Mesenteric fat pad (tissue), 1 donor: ENCODE measurements at regions not wholly inside any gene's neighbourhood (a gene's known extent, or its start where the extent isn't known, plus 50 kb on each side); places are given as distances from the start of the nearest gene placed in this dataset.
"Not testable (repeated sequence)": the region's sequence is repeated elsewhere in the genome, so short reads cannot be mapped to it uniquely, and the experiment has no call there.

ENCODE experiments used
- DNase-seq: peaks from one replicate; pipeline ENCODE4 v3.0.0-alpha.2; 2020; ENCODE audit warnings: low spot score
- donor health status: DM: yes; HTN: yes; CAD: no.

DNA sequence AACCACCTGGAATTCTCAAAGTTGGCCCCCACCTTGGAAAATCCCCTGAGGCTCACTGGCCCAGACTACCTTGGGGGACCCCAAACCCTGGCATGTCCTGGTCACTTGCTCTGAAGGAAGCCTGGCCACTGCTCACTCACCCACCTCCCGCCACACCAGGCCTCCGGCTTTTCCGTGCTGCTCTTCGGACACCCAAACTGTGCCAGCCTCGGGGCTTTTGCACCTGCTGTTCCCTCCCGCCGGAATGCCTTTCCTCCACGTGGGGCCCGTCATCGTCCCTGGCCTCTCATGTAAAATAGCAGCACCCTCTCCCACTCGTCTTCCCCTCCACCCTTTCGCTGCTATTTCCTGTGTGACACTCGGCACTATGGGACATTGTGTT lies 87.2 kb upstream of the NCOR2 start:
- DNase-seq = no peak

- DNase-seq = no peak
These were observed 85.9 kb upstream of the NCOR2 start for GRCh38 chr12:124653169-124653931.

- no peak for DNase-seq
These were observed 85.2 kb upstream of the NCOR2 start for GRCh38 chr12:124652661-124653060.

DNA sequence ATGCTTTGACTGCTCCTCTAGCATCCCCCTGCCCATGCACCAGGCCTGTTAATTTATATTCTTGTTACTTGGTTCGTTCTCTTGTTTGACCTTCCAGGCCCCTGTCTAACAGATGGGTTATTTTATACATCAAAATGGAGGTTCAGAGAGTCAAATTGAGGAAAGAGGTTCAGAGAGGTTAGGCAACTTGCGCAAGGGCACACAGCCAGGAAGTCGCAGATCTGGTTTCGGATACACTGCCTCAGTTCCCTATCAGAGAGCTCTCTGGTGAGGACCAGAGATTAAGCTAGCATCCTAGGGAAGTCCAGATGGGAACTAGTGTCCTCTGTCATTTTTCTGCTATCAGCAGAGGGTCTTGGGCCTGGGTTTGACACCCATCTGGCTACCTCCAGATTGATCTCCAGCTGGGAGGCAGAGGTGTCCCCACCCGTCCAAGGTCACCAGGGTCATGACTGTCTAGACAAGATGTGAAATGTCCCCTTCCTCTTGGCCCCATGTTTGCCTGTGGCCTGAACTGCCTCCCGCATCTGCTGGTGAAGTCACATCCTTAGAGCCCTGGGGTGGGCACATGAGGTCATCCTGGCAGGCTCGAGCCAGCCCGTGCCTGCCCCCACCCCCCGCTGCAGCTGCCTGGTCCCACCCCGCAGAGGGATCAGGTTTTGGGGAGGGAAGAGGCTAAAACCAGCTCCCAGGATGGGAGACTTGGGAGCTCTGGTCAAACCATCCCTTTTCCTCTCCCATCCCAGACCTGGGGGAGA lies 84.3 kb upstream of the NCOR2 start:
- no peak for DNase-seq

GRCh38 chr12:124650912-124651311 lies 83.5 kb upstream of the NCOR2 start:
- no peak for DNase-seq

DNA sequence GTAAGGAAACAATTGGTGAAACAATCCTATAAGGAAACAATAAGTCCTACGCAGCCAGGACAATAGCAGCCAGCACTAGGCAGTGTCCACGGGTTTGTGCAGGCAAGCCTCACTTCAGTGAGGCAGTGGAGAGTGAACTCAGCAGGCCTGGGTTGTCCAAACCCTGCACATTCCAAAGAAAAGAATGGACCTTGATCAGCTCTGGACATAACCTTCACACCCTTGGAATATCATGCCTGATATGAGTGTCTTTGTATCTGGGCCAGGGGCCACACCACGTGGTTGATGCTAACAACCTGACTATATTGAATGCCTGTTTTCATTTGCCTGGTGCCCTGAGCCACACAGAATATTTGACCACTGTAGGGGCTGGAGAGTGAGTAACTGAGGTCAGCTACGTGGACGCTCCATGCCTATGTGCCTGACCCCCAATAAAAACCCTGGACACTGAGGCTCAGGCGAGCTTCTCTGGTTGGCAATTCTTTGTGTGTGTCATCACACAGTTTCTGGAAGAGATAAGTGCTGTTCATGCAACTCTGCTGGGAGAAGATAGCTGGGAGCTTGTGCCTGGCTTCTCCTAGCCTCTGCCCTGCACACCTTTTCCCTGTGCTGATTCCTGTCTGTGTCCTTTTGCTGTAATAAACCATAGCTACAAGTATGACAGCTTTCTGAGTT lies 81.4 kb upstream of the NCOR2 start:
- DNase-seq = no peak

GRCh38 chr12:124647316-124647715 lies 79.9 kb upstream of the NCOR2 start:
- DNase-seq = no peak

GRCh38 chr12:124646385-124647230 lies 79.2 kb upstream of the NCOR2 start:
- no peak for DNase-seq

GRCh38 chr12:124645530-124646244 lies 78.3 kb upstream of the NCOR2 start:
- DNase-seq = no peak

GRCh38 chr12:124643768-124644167 lies 76.4 kb upstream of the NCOR2 start:
- DNase-seq = not testable (repeated sequence)

GRCh38 chr12:124642105-124642504 lies 74.7 kb upstream of the NCOR2 start:
- DNase-seq = no peak

DNA sequence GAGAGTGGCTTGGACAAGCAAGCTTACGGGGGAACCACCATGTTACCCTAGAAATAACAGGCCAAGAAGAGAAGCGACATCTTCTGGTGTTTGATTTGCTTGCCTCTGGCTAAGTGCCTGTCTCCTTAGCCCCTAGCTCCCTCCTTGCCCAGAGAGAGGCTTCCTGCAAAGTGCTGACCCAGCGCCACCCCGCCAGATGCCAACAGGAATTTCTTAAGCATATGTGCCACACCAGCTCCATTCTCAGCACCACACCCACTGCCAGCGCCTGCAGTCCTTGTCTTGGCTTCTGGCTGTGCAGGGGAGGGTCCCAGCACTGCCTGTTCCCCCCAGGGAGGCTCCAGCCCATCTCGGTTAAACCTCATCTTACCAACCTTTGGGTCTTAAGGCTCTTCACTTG lies 74.2 kb upstream of the NCOR2 start:
- DNase-seq = no peak

GRCh38 chr12:124640056-124640455 lies 72.6 kb upstream of the NCOR2 start:
- no peak for DNase-seq

DNA sequence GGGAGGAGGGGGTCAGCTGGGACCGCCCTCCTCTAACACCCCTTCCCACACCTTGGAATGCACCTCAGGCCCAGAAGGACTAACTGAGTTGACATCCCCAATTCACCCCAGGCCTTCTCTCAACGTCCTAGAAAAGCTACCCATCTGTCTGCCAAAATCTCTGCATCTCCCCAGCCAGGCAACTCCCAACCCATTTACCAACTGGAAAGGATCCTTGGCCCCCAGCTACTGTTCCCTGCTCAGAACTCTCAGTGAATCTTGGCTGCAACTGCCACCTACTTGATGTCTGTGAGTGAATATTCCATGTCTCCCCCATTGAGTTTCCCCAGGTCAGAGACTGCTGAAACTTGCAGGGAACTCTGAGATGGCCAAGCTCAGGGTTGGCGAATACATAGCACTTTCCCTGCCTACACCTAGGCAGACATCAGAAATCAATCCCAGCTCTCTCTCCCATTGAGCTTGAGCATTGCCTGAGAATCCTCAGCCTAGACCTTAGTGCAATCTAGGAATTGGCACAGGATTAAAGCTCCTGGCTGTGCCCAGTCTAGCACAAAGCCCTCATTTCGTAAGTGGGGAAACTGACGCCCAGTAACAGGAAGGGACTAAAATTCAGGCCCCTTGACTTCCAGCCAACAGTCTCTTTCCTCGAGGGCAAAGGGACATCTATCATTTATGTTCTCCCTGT lies 71.9 kb upstream of the NCOR2 start:
- no peak for DNase-seq

DNA sequence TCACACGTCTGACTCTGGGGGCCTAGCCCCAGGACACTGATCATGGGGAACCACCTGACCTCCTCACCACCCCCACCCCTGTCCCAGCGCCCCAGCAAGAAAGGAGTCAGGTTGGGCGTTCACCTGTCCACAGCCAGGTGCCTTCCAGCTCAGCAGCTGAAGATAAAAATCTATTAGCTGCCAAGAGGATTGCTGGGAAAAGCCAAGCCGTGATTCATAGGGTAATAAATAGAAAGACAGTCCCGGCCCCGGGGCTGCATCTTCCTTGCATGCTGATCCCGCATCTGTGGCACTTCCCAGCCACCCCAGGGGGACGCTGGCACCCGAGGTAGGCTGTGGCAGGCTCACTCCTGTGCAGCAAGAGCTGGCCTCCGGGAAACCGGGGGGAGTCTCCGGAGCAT lies 70.2 kb upstream of the NCOR2 start:
- DNase-seq = no peak

- no peak for DNase-seq
These were observed 69.8 kb upstream of the NCOR2 start for GRCh38 chr12:124637163-124637562.

- DNase-seq = no peak
These were observed 68.9 kb upstream of the NCOR2 start for GRCh38 chr12:124636138-124636978.

DNA sequence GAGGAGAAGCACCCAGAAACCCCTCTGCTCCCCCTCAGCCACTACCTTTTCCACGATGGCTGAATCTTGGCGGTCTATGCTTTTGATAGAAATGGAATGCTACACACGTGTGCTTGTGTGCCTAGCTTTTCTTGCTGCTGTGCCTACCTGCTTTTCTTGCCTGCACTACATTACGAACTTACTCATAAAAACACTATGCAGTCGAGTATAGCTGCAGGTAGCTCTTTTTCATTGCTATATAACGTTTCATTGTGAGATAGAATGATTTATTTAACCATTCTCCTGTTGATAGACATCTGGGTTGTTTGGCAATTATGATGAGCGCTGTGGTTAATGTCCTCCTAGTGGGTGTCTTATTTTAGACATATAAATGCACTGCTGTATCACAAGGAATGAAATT lies 67.9 kb upstream of the NCOR2 start:
- no peak for DNase-seq
